HG03432 (cell line): ENCODE measurements at regions not wholly inside any gene's neighbourhood (a gene's known extent, or its start where the extent isn't known, plus 50 kb on each side); places are given as distances from the start of the nearest gene placed in this dataset.

Source experiments
- ATAC-seq: cut with Tn5 transposase; IDR thresholded peaks from one replicate; pipeline ENCODE4 v1.9.1; 2021; ENCODE audit warnings: mild to moderate bottlenecking, moderate library complexity; ENCODE audit not compliant: unreplicated experiment

- ATAC-seq = no peak
Measured at GRCh38 chr1:234667600-234668576, 57.9 kb upstream of the IRF2BP2 start.

- ATAC-seq = no peak
Measured at GRCh38 chr1:234666761-234667160, 56.8 kb upstream of the IRF2BP2 start.

- ATAC-seq = no peak
Measured at GRCh38 chr1:234665975-234666605, 56.1 kb upstream of the IRF2BP2 start.

GRCh38 chr1:234662148-234662547 lies 52.2 kb upstream of the IRF2BP2 start:
- no peak for ATAC-seq

- no peak for ATAC-seq
Measured at GRCh38 chr1:234661317-234661928, 51.4 kb upstream of the IRF2BP2 start.

- ATAC-seq = no peak
Measured at GRCh38 chr1:234660536-234661316, 50.7 kb upstream of the IRF2BP2 start.
